Bronchial epithelial cell (primary cell): ENCODE measurements at regions not wholly inside any gene's neighbourhood (a gene's known extent, or its start where the extent isn't known, plus 50 kb on each side); places are given as distances from the start of the nearest gene placed in this dataset.

Experiments used
- DNase-seq: peaks from one replicate; pipeline ENCODE4 v3.0.0-alpha.2; 2010; ENCODE audit warnings: low read depth
- FAIRE-seq: peaks from 2 replicates; lab custom pipeline; 2011; peaks lifted over from hg19 to GRCh38; lab: Jason Lieb, UNC
- H3K27me3 ChIP-seq: 2 replicates; pipeline ENCODE4 v1.5.1; 2011; ENCODE audit warnings: low read length; ENCODE audit not compliant: control insufficient read depth, insufficient read depth
- H3K36me3 ChIP-seq: 2 replicates; pipeline ENCODE4 v1.5.1; 2011; ENCODE audit warnings: low read length; ENCODE audit not compliant: control insufficient read depth, insufficient read depth
- H3K4me3 ChIP-seq: 2 replicates; pipeline ENCODE4 v1.5.1; 2011; ENCODE audit warnings: mild to moderate bottlenecking, low read depth, low read length, control low read depth
- TF ChIP-seq, protein P1 (sequence below): IDR thresholded peaks from 2 replicates; pipeline ENCODE4 v1.5.1; 2011; ENCODE audit warnings: mild to moderate bottlenecking, moderate library complexity, low read length, control low read depth, inconsistent platforms; ENCODE audit not compliant: insufficient read depth, severe bottlenecking

DNA sequence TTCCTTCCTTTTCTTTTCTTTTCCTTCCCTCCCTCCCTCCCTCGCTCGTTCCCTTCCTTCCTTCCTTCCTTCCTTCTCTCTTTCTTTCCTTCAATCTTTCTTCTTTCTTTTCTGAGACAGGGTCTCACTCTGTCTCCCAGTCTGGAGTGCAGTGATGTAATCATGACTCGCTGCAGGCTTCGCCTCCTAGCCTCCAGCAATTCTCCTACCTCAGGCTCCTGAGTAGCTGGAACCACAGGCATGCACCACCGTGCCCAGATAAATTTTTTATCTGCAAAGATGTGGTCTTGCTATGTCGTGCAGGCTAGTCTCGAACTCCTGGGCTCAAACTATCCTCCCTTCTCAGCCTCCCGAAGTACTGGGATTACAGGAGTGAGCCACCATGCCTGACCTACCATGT, 81.4 kb downstream of the SPATA31C2 start:
- H3K36me3 ChIP-seq, result no peaks in the 10 kb centered on the region
- TF ChIP-seq, protein P1, sequence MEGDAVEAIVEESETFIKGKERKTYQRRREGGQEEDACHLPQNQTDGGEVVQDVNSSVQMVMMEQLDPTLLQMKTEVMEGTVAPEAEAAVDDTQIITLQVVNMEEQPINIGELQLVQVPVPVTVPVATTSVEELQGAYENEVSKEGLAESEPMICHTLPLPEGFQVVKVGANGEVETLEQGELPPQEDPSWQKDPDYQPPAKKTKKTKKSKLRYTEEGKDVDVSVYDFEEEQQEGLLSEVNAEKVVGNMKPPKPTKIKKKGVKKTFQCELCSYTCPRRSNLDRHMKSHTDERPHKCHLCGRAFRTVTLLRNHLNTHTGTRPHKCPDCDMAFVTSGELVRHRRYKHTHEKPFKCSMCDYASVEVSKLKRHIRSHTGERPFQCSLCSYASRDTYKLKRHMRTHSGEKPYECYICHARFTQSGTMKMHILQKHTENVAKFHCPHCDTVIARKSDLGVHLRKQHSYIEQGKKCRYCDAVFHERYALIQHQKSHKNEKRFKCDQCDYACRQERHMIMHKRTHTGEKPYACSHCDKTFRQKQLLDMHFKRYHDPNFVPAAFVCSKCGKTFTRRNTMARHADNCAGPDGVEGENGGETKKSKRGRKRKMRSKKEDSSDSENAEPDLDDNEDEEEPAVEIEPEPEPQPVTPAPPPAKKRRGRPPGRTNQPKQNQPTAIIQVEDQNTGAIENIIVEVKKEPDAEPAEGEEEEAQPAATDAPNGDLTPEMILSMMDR, result no peak
- FAIRE-seq (no peak), DNase-seq (peak; percentile 57)
- H3K27me3 ChIP-seq, result no peaks in the 10 kb centered on the region
- no peak overlapping the region for H3K4me3 ChIP-seq

DNA sequence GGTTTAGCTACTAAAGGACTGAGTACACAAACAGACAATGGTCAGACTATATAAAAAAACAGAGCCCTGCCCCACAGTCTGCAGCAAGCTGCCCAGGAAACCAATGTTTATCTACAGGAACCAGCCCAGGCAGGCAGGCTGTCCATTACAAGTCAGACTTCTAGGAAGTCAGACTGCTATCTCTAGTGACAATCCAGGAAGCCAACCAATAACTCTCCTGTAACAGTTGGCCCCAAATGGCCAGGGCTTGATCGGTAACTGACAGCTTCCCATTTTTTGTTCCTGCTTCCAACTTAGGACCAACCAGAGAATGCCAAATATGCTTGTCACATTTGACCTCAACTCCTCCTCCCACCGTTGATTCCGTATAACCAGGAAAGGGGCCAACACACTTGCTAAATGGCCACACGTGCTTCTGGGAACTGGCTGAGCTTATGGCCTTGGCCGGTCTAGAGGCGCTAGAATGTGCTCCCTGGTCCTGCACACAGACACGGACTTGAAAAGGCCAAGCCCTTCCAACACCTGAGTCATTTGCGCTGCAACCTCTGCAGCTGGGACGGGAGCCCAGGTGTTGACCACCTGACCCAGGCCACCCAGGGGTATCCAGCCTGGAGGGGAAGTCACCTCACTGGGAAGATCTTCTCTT, 79.6 kb upstream of the CDK20 start:
- Histone ChIP-seq H3K36me3 (no peaks in the 10 kb centered on the region), H3K27me3 (no peaks in the 10 kb centered on the region), H3K4me3 (no peak overlapping the region)
- TF ChIP-seq, protein P1, result no peak
- DNase-seq, result no peak
- peak; percentile 43 for FAIRE-seq

DNA sequence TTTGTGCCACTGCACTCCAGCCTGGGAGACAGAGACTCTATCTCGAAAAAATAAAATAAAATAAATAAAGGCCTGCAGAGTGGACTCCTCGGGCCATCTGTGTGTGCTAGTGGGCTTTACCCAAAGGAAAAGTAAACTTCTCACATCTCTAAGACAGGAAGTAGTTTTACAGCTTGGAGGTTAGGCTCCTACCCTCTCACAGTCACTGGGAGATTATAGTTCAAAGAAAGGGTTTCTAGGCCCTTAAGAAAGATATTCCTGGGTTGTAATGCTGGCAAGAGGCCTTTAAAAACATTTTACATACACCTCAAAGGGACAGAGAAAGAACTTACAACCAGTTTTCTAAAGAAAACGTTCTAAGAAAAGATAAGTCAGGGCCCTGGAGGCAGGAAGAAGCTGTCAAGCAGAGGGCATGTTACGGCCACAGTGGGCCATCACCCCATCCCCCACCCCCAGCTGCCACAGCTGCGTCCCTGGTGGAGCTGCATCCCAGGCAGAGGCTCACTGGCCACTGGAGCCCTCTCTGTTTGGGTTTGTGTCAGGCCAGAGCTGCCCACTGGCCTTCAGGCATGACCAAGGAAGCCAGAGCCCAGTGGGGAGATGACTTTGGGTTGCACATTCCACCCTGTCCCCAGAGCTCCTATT, 78.1 kb upstream of the CDK20 start:
- no peaks in the 10 kb centered on the region for H3K27me3 ChIP-seq
- FAIRE-seq (no peak), DNase-seq (no peak)
- TF ChIP-seq, protein P1, result no peak
- H3K36me3 ChIP-seq, result no peaks in the 10 kb centered on the region
- no peak overlapping the region for H3K4me3 ChIP-seq

DNA sequence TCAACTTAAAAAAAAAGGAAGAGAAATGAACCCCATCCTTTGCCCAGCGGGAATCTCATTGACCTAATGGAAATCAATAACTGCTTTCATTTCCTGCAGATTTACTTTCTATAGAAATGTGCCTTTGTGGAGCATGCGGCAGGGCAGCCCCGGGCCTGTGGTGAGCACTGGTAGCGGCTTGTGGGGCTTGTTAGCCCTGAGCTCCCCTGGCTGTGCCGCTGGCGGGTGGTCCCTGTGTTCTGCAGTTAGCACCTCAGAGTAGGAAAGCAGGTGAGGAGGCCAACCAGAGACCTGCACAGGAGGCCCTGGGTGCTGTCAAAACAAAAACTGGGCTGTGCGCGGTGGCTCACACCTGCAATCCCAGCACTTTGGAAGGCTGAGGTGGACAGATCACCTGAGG, 76.8 kb upstream of the CDK20 start:
- FAIRE-seq, result no peak
- H3K27me3 ChIP-seq, result no peaks in the 10 kb centered on the region
- H3K36me3 ChIP-seq, result no peaks in the 10 kb centered on the region
- no peak overlapping the region for H3K4me3 ChIP-seq
- no peak for DNase-seq
- TF ChIP-seq, protein P1, result no peak

DNA sequence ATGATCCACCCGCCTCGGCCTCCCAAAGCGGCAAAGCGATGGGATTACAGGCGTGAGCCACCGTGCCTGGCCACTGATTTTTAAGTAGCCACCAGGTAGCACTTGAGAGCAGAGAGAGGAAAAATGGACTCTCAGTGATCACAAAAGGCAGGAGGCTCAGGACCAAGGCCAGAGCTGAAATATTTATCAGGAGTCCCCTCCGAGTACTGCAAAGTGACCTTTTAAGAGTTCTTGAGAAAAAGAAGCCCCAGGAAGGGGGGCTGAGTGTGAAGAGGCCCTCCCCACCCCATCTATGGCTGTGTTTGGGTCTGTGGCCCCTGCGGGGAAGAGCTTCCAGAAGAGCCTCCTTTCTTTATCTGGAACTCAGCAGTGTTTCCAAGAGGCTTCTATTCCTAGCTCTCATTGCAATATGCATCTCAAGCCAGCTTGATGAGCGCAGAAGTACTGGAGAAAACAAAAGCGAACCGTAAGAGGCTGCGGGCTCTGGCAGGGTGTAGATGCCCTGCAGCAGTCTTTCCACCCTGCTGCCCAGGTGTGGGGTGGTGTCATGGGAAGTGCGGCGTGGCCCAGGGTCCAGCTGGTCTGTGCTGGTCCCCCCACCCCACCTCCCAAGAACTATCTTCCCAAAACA, 75.5 kb upstream of the CDK20 start:
- DNase-seq, result no peak
- TF ChIP-seq, protein P1, result no peak
- Histone ChIP-seq H3K36me3 (no peaks in the 10 kb centered on the region), H3K27me3 (no peaks in the 10 kb centered on the region), H3K4me3 (no peak overlapping the region)
- no peak for FAIRE-seq
